Small intestine (tissue), 7 donors: ENCODE measurements at regions not wholly inside any gene's neighbourhood (a gene's known extent, or its start where the extent isn't known, plus 50 kb on each side); places are given as distances from the start of the nearest gene placed in this dataset.

Experiments
- DNase-seq, 2 donors: peaks; one replicate each; pipeline versions ENCODE4 v3.0.0 to v3.0.0-alpha.2; 2013
- FAIRE-seq: peaks from 2 replicates; lab custom pipeline; 2012; peaks lifted over from hg19 to GRCh38; lab: Jason Lieb, UNC
- H3K27ac ChIP-seq, 3 donors: one replicate each; pipeline ENCODE4 v1.5.1; 2013; ENCODE audit warnings: low read length in 2 of 3, mild to moderate bottlenecking in 2 of 3, control low read depth in 1 of 3, inconsistent platforms in 1 of 3, low read depth in 1 of 3, moderate library complexity in 1 of 3
- H3K27me3 ChIP-seq, 3 donors: one replicate each; pipeline ENCODE4 v1.6.1; 2013; ENCODE audit warnings: low read length in 3 of 3, inconsistent platforms in 1 of 3; ENCODE audit not compliant: control insufficient read depth in 3 of 3, insufficient read depth in 3 of 3
- H3K36me3 ChIP-seq, 3 donors: one replicate each; pipeline ENCODE4 v1.6.1; 2013; ENCODE audit warnings: low read length in 3 of 3, inconsistent platforms in 1 of 3, low read depth in 1 of 3, mild to moderate bottlenecking in 1 of 3, moderate library complexity in 1 of 3; ENCODE audit not compliant: control insufficient read depth in 3 of 3, insufficient read depth in 2 of 3
- H3K4me1 ChIP-seq, 3 donors: one replicate each; pipeline ENCODE4 v1.6.1; 2013; ENCODE audit warnings: low read length in 2 of 3, inconsistent platforms in 1 of 3, low read depth in 1 of 3, mild to moderate bottlenecking in 1 of 3, moderate library complexity in 1 of 3; ENCODE audit not compliant: control insufficient read depth in 3 of 3, insufficient read depth in 2 of 3
- H3K4me3 ChIP-seq, 3 donors: one replicate each; pipeline ENCODE4 v1.5.1; 2013; ENCODE audit warnings: low read length in 3 of 3, control low read depth in 1 of 3, inconsistent platforms in 1 of 3, low read depth in 1 of 3, mild to moderate bottlenecking in 1 of 3, moderate library complexity in 1 of 3
- H3K9me3 ChIP-seq, 2 donors: one replicate each; pipeline ENCODE4 v1.6.1; 2013; ENCODE audit warnings: low read depth in 1 of 2, low read length in 1 of 2; ENCODE audit not compliant: control insufficient read depth in 2 of 2, insufficient read depth in 1 of 2
- WGBS, 3 donors: extraction: QIAGEN DNeasy Blood & Tissue Kit; methylation state at CpG; one replicate each; pipeline ENCODE4 v1.1.7; 2013; 5-methylcytosine and 5-hydroxymethylcytosine counted together
- donor health status: healthy with polysubstance abuse.
- donor health status: control.
- donor health status: control.
- donor health status: Bipolar disorder and iron deficiency.
- donor health status: healthy.

DNA sequence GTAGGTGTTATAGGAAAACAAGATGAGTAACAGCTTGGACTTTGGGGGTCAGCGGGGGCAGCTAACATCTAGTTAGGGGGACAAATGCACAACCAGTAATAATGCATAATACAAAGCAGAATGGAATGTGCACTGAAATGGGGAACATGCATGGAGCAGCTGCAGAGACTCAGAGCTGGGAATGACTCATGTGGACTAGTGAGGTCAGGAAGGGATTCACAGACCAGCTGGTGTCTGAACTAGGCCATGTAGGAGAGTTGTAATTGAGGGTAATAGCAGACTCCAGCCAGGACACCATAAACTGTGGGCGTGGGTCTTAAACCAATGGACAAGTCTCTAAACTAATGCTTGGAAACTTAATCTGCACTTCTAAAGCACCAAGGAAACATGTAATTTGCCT is 176.8 kb upstream of the ASIC2 start:
- DNase-seq (peak; percentile 20 to 74), FAIRE-seq (no peak)
- Histone ChIP-seq H3K36me3 (no peaks in the 10 kb centered on the region), H3K27ac (no peak overlapping the region), H3K4me3 (no peak overlapping the region), H3K9me3 (no peaks in the 10 kb centered on the region), H3K4me1 (peaks cover 0 to 3% (median 0%) of the 10 kb centered on the region in 3 donors), H3K27me3 (no peaks in the 10 kb centered on the region)
- WGBS, 3 donors: 25 to 60% (median 44%) methylated on average over 2 of the region's 2 CpGs

DNA sequence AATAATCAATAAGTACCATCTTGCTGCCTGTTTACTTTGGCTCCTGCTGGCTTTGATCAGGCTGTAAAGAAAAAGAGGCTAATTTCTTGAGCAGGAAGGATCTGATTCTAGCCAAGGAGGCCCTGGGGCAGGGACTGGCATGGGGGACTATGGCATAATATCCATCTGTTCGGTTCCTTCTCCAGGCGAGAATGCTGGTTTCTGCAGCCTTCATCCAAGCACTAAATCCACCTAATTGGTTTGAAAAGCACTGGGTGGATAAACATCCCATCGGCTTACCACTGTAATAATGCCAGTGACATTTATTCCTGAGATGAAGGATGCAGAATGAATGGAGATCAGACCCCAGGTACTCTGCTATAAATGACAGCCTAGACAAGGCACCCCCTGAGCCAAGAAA is 180.0 kb upstream of the ASIC2 start:
- Histone ChIP-seq H3K27me3 (peaks cover 0 to 2% (median 0%) of the 10 kb centered on the region in 3 donors), H3K4me1 (peaks cover 0 to 3% (median 0%) of the 10 kb centered on the region in 3 donors), H3K9me3 (no peaks in the 10 kb centered on the region), H3K36me3 (no peaks in the 10 kb centered on the region), H3K27ac (no peak overlapping the region), H3K4me3 (no peak overlapping the region)
- no peak for FAIRE-seq
- no peak for DNase-seq
- WGBS, 3 donors: 45 to 68% (median 51%) methylated on average over 3 of the region's 3 CpGs

DNA sequence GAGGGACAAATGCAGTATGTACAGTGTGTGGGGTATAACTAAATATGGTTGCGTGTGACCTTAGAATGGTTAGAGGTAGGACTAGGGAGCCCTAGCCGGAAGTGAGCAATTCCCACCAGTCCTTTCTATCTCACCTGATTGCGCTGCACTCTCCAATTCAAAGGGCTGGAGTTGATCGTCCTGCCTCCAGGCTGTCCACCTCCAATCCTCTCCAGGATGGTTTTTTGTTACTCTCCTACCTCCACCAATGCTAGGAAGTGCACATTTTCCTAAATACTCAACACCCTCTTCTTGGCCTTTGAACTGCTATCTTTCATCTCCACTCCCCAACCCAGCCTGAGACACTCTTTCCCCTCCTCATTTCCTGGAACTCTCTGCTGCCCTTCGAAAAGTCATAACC is 181.7 kb upstream of the ASIC2 start:
- 83 to 88% (median 84%) methylated on average over 5 of the region's 5 CpGs for WGBS, 3 donors
- H3K9me3 ChIP-seq: no peaks in the 10 kb centered on the region
- H3K4me1 ChIP-seq: peaks cover 0 to under 1% (median 0%) of the 10 kb centered on the region in 3 donors
- H3K36me3 ChIP-seq: no peaks in the 10 kb centered on the region
- H3K27me3 ChIP-seq: peaks cover 0 to 2% (median 0%) of the 10 kb centered on the region in 3 donors
- H3K27ac ChIP-seq: no peak overlapping the region
- no peak overlapping the region for H3K4me3 ChIP-seq
- no peak for DNase-seq
- no peak for FAIRE-seq

DNA sequence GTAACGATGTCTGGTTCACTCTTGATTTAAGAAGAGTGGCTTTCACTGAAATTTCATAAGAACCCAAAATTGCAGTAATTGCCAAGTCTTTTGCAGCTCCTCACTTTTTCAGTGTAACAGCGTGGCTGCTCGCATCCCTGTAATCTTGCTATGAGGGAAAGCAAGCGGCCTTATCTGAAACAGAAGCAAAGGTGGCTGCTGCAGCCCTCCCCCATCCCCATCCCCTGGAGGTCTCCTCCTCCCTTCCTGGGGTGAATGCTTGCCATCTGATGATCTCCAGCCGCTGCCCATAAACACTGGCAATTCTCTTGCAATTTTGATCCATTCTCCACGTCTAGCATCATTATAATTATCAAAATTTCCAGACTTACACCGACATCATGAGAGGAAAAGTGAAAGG is 182.5 kb upstream of the ASIC2 start:
- DNase-seq: no peak
- Histone ChIP-seq H3K9me3 (no peaks in the 10 kb centered on the region), H3K36me3 (no peaks in the 10 kb centered on the region), H3K27ac (no peak overlapping the region), H3K4me1 (no peaks in the 10 kb centered on the region), H3K4me3 (no peak overlapping the region), H3K27me3 (peaks cover 0 to 2% (median 0%) of the 10 kb centered on the region in 3 donors)
- WGBS, 3 donors: 57 to 64% (median 57%) methylated on average over 7 of the region's 7 CpGs
- no peak for FAIRE-seq

DNA sequence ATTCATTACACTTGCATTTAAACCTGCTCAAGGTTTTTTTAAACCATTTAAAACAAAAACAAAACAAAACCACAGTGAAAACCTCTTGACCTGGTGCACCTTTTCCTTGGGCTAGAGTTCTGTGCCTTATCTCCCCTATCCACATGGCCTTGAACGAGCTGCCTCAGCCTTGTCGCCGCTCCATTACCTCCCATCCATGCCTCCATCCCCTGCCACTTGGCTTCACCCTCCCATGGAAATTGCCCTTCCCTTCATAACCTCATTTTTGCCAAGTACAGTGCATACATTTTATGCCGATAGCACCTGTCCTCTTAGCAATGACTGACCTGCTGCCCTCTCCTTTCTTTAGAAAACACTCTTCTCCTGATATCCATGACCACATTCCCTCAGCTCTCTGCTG is 188.6 kb upstream of the ASIC2 start:
- Histone ChIP-seq H3K27me3 (peaks cover 0 to 2% (median 2%) of the 10 kb centered on the region in 3 donors), H3K27ac (no peak overlapping the region), H3K9me3 (no peaks in the 10 kb centered on the region), H3K4me3 (no peak overlapping the region), H3K4me1 (no peaks in the 10 kb centered on the region), H3K36me3 (no peaks in the 10 kb centered on the region)
- DNase-seq: no peak
- WGBS, 3 donors: 72 to 74% (median 73%) methylated on average over 4 of the region's 4 CpGs
- no peak for FAIRE-seq

DNA sequence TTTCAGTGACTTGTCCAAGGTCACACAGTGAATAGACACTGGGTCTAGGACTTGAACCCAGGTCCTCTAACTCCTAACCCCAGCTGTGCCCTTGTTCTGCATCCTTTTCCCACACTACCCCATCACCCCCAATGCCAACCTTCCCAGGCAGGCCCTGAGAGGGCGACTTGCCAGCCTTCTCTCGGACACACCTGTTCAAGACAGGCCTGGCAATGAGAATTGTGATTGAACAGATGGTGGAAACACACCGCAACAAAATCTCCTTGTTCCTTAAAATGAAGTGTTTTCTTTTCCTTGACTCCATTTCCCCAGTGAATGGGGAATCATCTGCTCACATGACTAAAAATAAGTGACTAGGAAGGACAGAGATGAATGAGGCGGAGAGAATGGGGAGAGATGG is 189.5 kb upstream of the ASIC2 start:
- Histone ChIP-seq H3K4me1 (no peaks in the 10 kb centered on the region), H3K27ac (no peak overlapping the region), H3K4me3 (no peak overlapping the region), H3K36me3 (no peaks in the 10 kb centered on the region), H3K9me3 (no peaks in the 10 kb centered on the region), H3K27me3 (peaks cover 0 to 3% (median 0%) of the 10 kb centered on the region in 3 donors)
- WGBS, 3 donors: 71 to 93% (median 85%) methylated on average over 4 of the region's 4 CpGs
- FAIRE-seq (no peak), DNase-seq (no peak)

DNA sequence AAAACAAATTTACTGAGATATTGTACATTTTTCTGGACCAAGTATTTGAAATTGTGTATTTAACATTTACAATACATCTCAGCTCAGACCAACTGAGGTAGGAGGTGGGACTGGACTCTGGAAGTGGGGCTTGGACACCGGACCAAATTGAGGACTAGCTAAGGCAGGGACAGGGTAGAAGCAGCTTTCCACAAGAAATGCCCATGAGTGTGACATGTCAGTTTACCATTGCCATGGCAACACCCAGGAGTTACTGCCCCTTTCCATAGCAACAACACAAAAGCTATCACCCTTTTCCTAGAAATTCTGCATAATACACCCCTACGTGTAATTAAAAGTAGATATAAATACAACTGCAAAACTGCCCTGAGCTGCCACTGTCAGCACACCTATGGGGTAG is 191.5 kb upstream of the ASIC2 start:
- DNase-seq: no peak
- H3K27me3 ChIP-seq: peaks cover 0 to 3% (median 0%) of the 10 kb centered on the region in 3 donors
- H3K27ac ChIP-seq: no peak overlapping the region
- H3K9me3 ChIP-seq: no peaks in the 10 kb centered on the region
- 75 to 86% (median 84%) methylated on average over 2 of the region's 2 CpGs for WGBS, 3 donors
- no peaks in the 10 kb centered on the region for H3K4me1 ChIP-seq
- H3K36me3 ChIP-seq: no peaks in the 10 kb centered on the region
- no peak overlapping the region for H3K4me3 ChIP-seq
- FAIRE-seq: no peak

DNA sequence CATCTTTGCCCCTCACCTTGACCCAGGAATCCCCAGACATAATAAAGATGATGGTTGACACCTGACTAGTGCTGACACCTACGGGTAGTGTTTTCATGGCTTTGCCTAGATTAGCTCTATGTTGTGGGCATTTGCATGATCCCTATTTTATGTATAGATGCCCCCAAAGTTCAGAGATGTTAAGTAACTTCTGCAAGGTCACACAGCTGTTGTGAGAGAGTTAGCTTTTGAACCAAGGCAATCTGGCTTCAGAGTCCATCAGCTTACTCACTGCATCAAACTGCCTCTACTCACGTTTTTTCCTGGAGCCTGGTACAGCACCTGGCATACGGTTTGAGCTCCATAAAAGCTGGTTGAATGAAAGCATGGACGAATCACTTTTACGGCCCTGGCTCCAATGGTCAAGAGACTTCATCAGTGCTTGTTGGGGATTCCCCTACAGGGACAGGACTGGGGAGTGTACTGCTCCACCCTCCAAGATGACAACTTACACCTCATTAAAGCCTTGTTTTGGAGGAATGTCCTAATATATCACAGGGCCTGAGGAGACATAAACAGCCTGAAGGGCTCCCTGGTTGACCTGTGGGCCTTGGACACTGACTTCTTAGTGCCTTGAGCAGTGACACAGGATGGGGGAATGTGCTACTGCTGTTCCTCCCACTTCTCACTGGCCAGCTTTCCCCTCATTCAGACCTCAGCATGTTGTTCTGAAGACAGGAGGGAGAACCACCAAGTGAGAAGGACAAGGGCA is 193.2 kb upstream of the ASIC2 start:
- DNase-seq (no peak), FAIRE-seq (no peak)
- no peak overlapping the region for H3K4me3 ChIP-seq
- 34 to 73% (median 51%) methylated on average over 5 of the region's 5 CpGs for WGBS, 3 donors
- no peak overlapping the region for H3K27ac ChIP-seq
- H3K9me3 ChIP-seq: no peaks in the 10 kb centered on the region
- peaks cover 0 to 3% (median 0%) of the 10 kb centered on the region in 3 donors for H3K27me3 ChIP-seq
- H3K4me1 ChIP-seq: no peaks in the 10 kb centered on the region
- H3K36me3 ChIP-seq: no peaks in the 10 kb centered on the region
